A549 (cell line): ENCODE measurements at regions not wholly inside any gene's neighbourhood (a gene's known extent, or its start where the extent isn't known, plus 50 kb on each side); places are given as distances from the start of the nearest gene placed in this dataset.

Source experiments
- ATAC-seq, 2 experiments: fragments of 200-7000 bp in 1 of 2; fragments of >200 bp in 1 of 2; cut with Nextera tagmentation in 1 of 2; cut with Tn5 transposase in 1 of 2; 3 replicates each; pipeline versions ENCODE4 v1.8.0 to v1.9.1; 2018 to 2020; ENCODE audit warnings: mild to moderate bottlenecking in 1 of 2, moderate library complexity in 1 of 2
- CTCF ChIA-PET: fragments of 300-600 bp; sonication (Branson Sonifier 250); formaldehyde crosslinking; extraction: SDS; loops from one replicate; lab custom pipeline; 2021; ENCODE audit warnings: antibody characterized with exemption, inconsistent platforms; lab: Yijun Ruan, JAX
- POLR2A ChIA-PET: fragments of 350-600 bp; formaldehyde crosslinking; extraction: SDS; loops from one replicate; lab custom pipeline; 2021; ENCODE audit warnings: antibody characterized with exemption, inconsistent platforms; lab: Yijun Ruan, JAX
- DNase-seq, 2 experiments: peaks; one replicate each; pipeline versions ENCODE4 v3.0.0 to v3.0.0-alpha.2; 2011 to 2016; ENCODE audit warnings: low read depth in 1 of 2, low spot score in 1 of 2
- FAIRE-seq: peaks from 2 replicates; lab custom pipeline; 2011; peaks lifted over from hg19 to GRCh38; lab: Jason Lieb, UNC
- H3K27ac ChIP-seq, 2 experiments: fragments of >200 bp; sonication (Bioruptor Twin); formaldehyde crosslinking; 3 replicates each; pipeline ENCODE4 v1.5.1; 2016 to 2017
- H3K4me1 ChIP-seq: fragments of >200 bp; sonication (Bioruptor Twin); formaldehyde crosslinking; 3 replicates; pipeline ENCODE4 v1.6.1; 2016
- H3K4me2 ChIP-seq: fragments of >200 bp; sonication (Bioruptor Twin); formaldehyde crosslinking; 3 replicates; pipeline ENCODE4 v1.6.1; 2016
- H3K4me3 ChIP-seq: fragments of >200 bp; sonication (Bioruptor Twin); formaldehyde crosslinking; 3 replicates; pipeline ENCODE4 v1.5.1; 2016
- H3K9me3 ChIP-seq: fragments of >200 bp; sonication (Bioruptor Twin); formaldehyde crosslinking; 3 replicates; pipeline ENCODE4 v1.6.1; 2016
- ATOH8 ChIP-seq: fragments of 250-450 bp; sonication (Bioruptor Pico); IDR thresholded peaks from 2 replicates; pipeline ENCODE4 v1.5.0; 2020; ENCODE audit warnings: low read depth, mild to moderate bottlenecking, moderate library complexity
- BCL3 ChIP-seq: fragments of >200 bp; sonication (Bioruptor Twin); formaldehyde crosslinking; IDR thresholded peaks from 3 replicates; pipeline ENCODE4 v1.6.1; 2016
- BHLHE40 ChIP-seq: IDR thresholded peaks from 2 replicates; pipeline ENCODE4 v1.6.1; 2012; ENCODE audit warnings: low read depth, low read length, inconsistent platforms
- CBX8 ChIP-seq: fragments of 200-600 bp; sonication (generic); IDR thresholded peaks from 2 replicates; pipeline ENCODE4 v1.6.1; 2016
- CEBPB ChIP-seq, 2 experiments: fragments of >200 bp in 1 of 2; sonication (Bioruptor Twin) in 1 of 2; formaldehyde crosslinking in 1 of 2; IDR thresholded peaks; 2 replicates each; pipeline ENCODE4 v1.6.1; 2012 to 2016
- CHD2 ChIP-seq: fragments of 150-350 bp; IDR thresholded peaks from 2 replicates; pipeline ENCODE4 v1.6.1; 2014; ENCODE audit warnings: low read length; ENCODE audit not compliant: partially characterized antibody
- E2F6 ChIP-seq: IDR thresholded peaks from 2 replicates; pipeline ENCODE4 v1.6.1; 2012; ENCODE audit warnings: low read depth, borderline replicate concordance
- EHMT2 ChIP-seq: fragments of 200-600 bp; sonication (generic); IDR thresholded peaks from 2 replicates; pipeline ENCODE4 v1.6.1; 2016; ENCODE audit warnings: antibody characterized with exemption, low read depth, mild to moderate bottlenecking, moderate library complexity
- ELK1 ChIP-seq: fragments of 150-350 bp; IDR thresholded peaks from 2 replicates; pipeline ENCODE4 v1.6.1; 2014; ENCODE audit warnings: low read depth, mild to moderate bottlenecking, low read length
- EP300 ChIP-seq, 2 experiments: fragments of >200 bp; sonication (Bioruptor Twin); formaldehyde crosslinking; IDR thresholded peaks; 2 replicates in 1 of 2; 3 replicates in 1 of 2; pipeline ENCODE4 v1.6.1; 2016 to 2017
- FOSB ChIP-seq: fragments of 250-450 bp; sonication (Bioruptor Pico); IDR thresholded peaks from 2 replicates; pipeline ENCODE4 v1.5.0; 2020; ENCODE audit warnings: mild to moderate bottlenecking, moderate library complexity
- GATA3 ChIP-seq: IDR thresholded peaks from 2 replicates; pipeline ENCODE4 v1.6.1; 2012; ENCODE audit warnings: borderline replicate concordance
- HMGXB4 ChIP-seq: fragments of 250-450 bp; sonication (Bioruptor Pico); IDR thresholded peaks from 2 replicates; pipeline ENCODE4 v1.5.0; 2021; ENCODE audit warnings: mild to moderate bottlenecking, moderate library complexity, borderline replicate concordance
- HOXB13 ChIP-seq: fragments of 250-450 bp; sonication (Bioruptor Pico); IDR thresholded peaks from 2 replicates; pipeline ENCODE4 v1.5.0; 2020; ENCODE audit warnings: low read depth, mild to moderate bottlenecking, moderate library complexity
- JUNB ChIP-seq: fragments of >200 bp; sonication (Bioruptor Twin); formaldehyde crosslinking; IDR thresholded peaks from 2 replicates; pipeline ENCODE4 v1.6.1; 2016
- KDM1A ChIP-seq: fragments of 200-600 bp; sonication (generic); IDR thresholded peaks from 2 replicates; pipeline ENCODE4 v1.6.1; 2016; ENCODE audit warnings: low read depth, mild to moderate bottlenecking
- MAFK ChIP-seq: fragments of 450-650 bp; IDR thresholded peaks from 2 replicates; pipeline ENCODE4 v1.6.1; 2014; ENCODE audit not compliant: partially characterized antibody
- MAX ChIP-seq: IDR thresholded peaks from 2 replicates; pipeline ENCODE4 v1.6.1; 2012
- PHF8 ChIP-seq: fragments of 200-600 bp; sonication (generic); IDR thresholded peaks from 2 replicates; pipeline ENCODE4 v1.6.1; 2016; ENCODE audit warnings: low read depth, mild to moderate bottlenecking, antibody characterized with exemption, moderate library complexity, borderline replicate concordance
- RAD21 ChIP-seq, 2 experiments: fragments of >200 bp in 1 of 2; sonication (Bioruptor Twin) in 1 of 2; formaldehyde crosslinking in 1 of 2; IDR thresholded peaks in 1 of 2; conservative IDR thresholded peaks in 1 of 2; 2 replicates in 1 of 2; 3 replicates in 1 of 2; pipeline ENCODE4 v1.6.1; 2012 to 2018; ENCODE audit warnings: inconsistent platforms in 1 of 2
- RCOR1 ChIP-seq: fragments of 150-350 bp; IDR thresholded peaks from 2 replicates; pipeline ENCODE4 v1.6.1; 2014; ENCODE audit warnings: antibody characterized with exemption, low read length, low read depth
- REST ChIP-seq: fragments of 200-600 bp; sonication (generic); IDR thresholded peaks from 2 replicates; pipeline ENCODE4 v1.6.1; 2016; ENCODE audit warnings: antibody characterized with exemption, mild to moderate bottlenecking, moderate library complexity
- RNF2 ChIP-seq: fragments of 200-600 bp; sonication (generic); IDR thresholded peaks from 2 replicates; pipeline ENCODE4 v1.6.1; 2016; ENCODE audit warnings: low read depth, mild to moderate bottlenecking, antibody characterized with exemption, moderate library complexity, borderline replicate concordance
- SMC3 ChIP-seq: fragments of >200 bp; sonication (Bioruptor Twin); formaldehyde crosslinking; IDR thresholded peaks from 3 replicates; pipeline ENCODE4 v1.6.1; 2018; ENCODE audit warnings: inconsistent platforms
- USF2 ChIP-seq: fragments of 450-650 bp; IDR thresholded peaks from 2 replicates; pipeline ENCODE4 v1.6.1; 2014; ENCODE audit warnings: antibody characterized with exemption
- WGBS: methylation state at CpG from one replicate; pipeline ENCODE4 v1.1.6; 2017; ENCODE audit errors: missing lambda C conversion rate; 5-methylcytosine and 5-hydroxymethylcytosine counted together

GRCh38 chr3:151949706-151950105 lies 76.3 kb downstream of the SUCNR1 start:
- CTCF ChIA-PET, result no interaction called here
- no peaks in the 10 kb centered on the region for H3K9me3 ChIP-seq
- H3K4me3 ChIP-seq, result no peak overlapping the region
- no peak overlapping the region for H3K27ac ChIP-seq
- no peak for ATAC-seq
- no peak overlapping the region for H3K4me2 ChIP-seq
- POLR2A ChIA-PET, result interaction anchor here (0.5 kb wide), 1 partner anchor 1290 kb away, joined by 3 read pairs; no protein-coding TSS in a partner anchor
- no peak for FAIRE-seq
- H3K4me1 ChIP-seq, result no peaks in the 10 kb centered on the region
- DNase-seq, result no peak
- TF ChIP-seq RNF2 (no peak), USF2 (no peak), RAD21 (conservative IDR thresholded peaks at IDR 0.05 in 1 of 2, IDR thresholded peaks at IDR 0.05 in 1 of 2) (no peak), FOSB (no peak), SMC3 (no peak), CBX8 (no peak), CHD2 (no peak), EHMT2 (no peak), CEBPB (IDR thresholded peaks at IDR 0.05) (no peak), EP300 (IDR thresholded peaks at IDR 0.05) (no peak), BCL3 (no peak), HOXB13 (CRISPR knock-in tag) (no peak), GATA3 (no peak), E2F6 (no peak), MAFK (no peak), MAX (no peak), ELK1 (no peak), KDM1A (no peak), PHF8 (no peak)
- 88% methylated on average over 4 of the region's 4 CpGs for whole genome bisulfite sequencing

GRCh38 chr3:151955356-151955755 lies 81.9 kb downstream of the SUCNR1 start:
- ChIA-PET CTCF (no interaction called here), POLR2A (no interaction called here)
- H3K4me2 ChIP-seq, result no peak overlapping the region
- H3K9me3 ChIP-seq, result no peaks in the 10 kb centered on the region
- no peaks in the 10 kb centered on the region for H3K4me1 ChIP-seq
- no peak overlapping the region for H3K4me3 ChIP-seq
- ATAC-seq, result no peak
- DNase-seq, result no peak
- 93% methylated on average over 1 of the region's 1 CpG for WGBS
- H3K27ac ChIP-seq, result no peak overlapping the region
- FAIRE-seq, result no peak
- TF ChIP-seq BHLHE40, result no peak
- TF ChIP-seq RCOR1, result no peak
- TF ChIP-seq HOXB13 (CRISPR knock-in tag), result no peak
- no peak for TF ChIP-seq EP300 (IDR thresholded peaks at IDR 0.05)
- TF ChIP-seq RAD21 (conservative IDR thresholded peaks at IDR 0.05 in 1 of 2, IDR thresholded peaks at IDR 0.05 in 1 of 2), result no peak
- TF ChIP-seq ELK1, result no peak
- no peak for TF ChIP-seq ATOH8 (CRISPR knock-in tag)
- no peak for TF ChIP-seq REST
- TF ChIP-seq JUNB, result no peak
- TF ChIP-seq MAFK, result no peak
- no peak for TF ChIP-seq HMGXB4 (CRISPR knock-in tag)
